ENCODE measurements at regions not wholly inside any gene's neighbourhood (a gene's known extent, or its start where the extent isn't known, plus 50 kb on each side); places are given as distances from the start of the nearest gene placed in this dataset.

DNA sequence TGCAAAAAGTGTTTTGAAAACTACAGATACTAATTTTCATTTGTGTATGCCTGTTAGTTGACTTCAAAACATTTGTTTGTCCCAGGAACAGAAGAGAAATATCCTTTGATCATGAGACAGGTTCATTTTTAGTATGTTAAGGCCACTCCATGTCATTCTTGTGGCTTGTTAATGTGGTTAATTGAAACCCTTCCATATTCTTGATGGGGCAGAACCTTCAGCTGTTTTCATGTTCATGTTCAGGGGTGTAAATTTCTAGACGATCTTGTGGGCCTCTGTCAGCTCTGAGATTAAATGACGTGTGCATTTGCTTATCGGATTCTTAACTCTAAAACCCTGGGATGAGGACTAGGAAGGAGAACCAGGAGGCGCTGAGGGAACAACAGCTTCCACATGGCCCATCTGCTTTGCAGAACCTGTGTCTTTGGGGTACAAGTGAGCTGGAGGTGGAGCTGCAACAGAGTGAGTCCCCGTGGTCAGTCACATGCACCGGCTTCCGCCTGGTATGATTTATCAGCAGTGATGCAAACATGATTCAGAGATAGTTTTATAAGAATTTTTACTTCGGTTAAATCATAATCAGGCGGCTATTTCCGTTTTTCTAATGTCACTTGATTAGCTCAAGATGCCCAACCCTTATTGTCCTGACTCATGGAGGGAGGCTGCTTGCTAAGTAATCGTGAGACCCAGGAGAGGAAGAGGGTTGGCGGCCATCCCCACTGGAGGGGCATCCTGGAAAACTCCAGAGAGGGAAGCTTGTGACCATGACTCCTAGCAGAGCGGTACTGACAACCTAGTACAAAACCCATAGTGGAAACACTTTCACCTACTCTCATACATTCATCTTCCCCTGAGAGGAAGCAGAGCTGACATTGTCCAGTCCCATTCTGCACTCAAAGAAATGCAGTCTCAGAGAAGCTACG is 138.4 kb downstream of the C9orf152 start:
- Histone ChIP-seq H2AFZ (ENCODE audit: low read length) (no peak overlapping the region), H3K36me3 (replicated peaks in 1 of 2; ENCODE audit: control insufficient read depth in 1 of 2, insufficient read depth in 2 of 2, low read length in 2 of 2) (no peaks in the 10 kb centered on the region), H3K4me1 (ENCODE audit: insufficient read depth, low read length) (peaks cover 10% of the 10 kb centered on the region; the same call in 1 of the 2 replicates), H3K27ac (ENCODE audit: extremely low read length, insufficient read depth, low read length) (no peak overlapping the region), H3K4me2 (ENCODE audit: low read depth, low read length) (no peak overlapping the region), H3K9me3 (ENCODE audit: low read length) (no peaks in the 10 kb centered on the region), H3K4me3 (replicated peaks in 1 of 3; ENCODE audit: insufficient read depth in 1 of 3, low read depth in 2 of 3, low read length in 3 of 3) (no peak overlapping the region), H3K79me2 (ENCODE audit: insufficient read depth, low read length) (no peaks in the 10 kb centered on the region), H3K27me3 (ENCODE audit: control insufficient read depth in 1 of 2, insufficient read depth in 2 of 2, low read length in 2 of 2) (no peaks in the 10 kb centered on the region), H4K20me1 (ENCODE audit: insufficient read depth, low read length) (no peaks in the 10 kb centered on the region), H3K9ac (ENCODE audit: insufficient read depth, low read depth, low read length) (no peak overlapping the region)
- in situ Hi-C loops (cut with HindIII; ENCODE audit: extremely low pct_ligation_motif_present, low pct_unique_long_range_greater_than_20kb) = no loop called here
- no peak for DNase-seq (ENCODE audit: low spot score)
- ATAC-seq = no peak
- intact Hi-C loops (cut with micrococcal nuclease; ENCODE audit: unreplicated experiment) = loop anchor here (5.0 kb wide), 1 partner anchor 553 kb away; no protein-coding TSS in a partner anchor
- 68% methylated on average over 14 of the region's 14 CpGs for WGBS (ENCODE audit: low lambda C conversion rate)
- ChIA-PET CTCF (ENCODE audit: low intra/inter-chr PET ratio, low total read pairs) (no interaction called here), POLR2A (no interaction called here)
- TF ChIP-seq TOE1 (CRISPR knock-in tag; IDR thresholded peaks at IDR 0.05) (no peak), NCOA1 (CRISPR knock-in tag; IDR thresholded peaks at IDR 0.05) (no peak), ZNF329 (CRISPR knock-in tag; IDR thresholded peaks at IDR 0.05; ENCODE audit: low read depth) (no peak), KLF16 (CRISPR knock-in tag; IDR thresholded peaks at IDR 0.05) (no peak), HDAC1 (CRISPR knock-in tag; IDR thresholded peaks at IDR 0.05) (no peak), ATF7 (IDR thresholded peaks at IDR 0.05) (no peak), ATF7 (CRISPR knock-in tag; IDR thresholded peaks at IDR 0.05) (no peak), ZSCAN20 (CRISPR knock-in tag; IDR thresholded peaks at IDR 0.05; ENCODE audit: borderline replicate concordance) (no peak), IRX3 (CRISPR knock-in tag; IDR thresholded peaks at IDR 0.05; ENCODE audit: borderline replicate concordance, low read depth) (no peak), ZSCAN12 (CRISPR knock-in tag; IDR thresholded peaks at IDR 0.05) (no peak), NPAS2 (CRISPR knock-in tag; IDR thresholded peaks at IDR 0.05; ENCODE audit: borderline replicate concordance) (no peak), NBN (conservative IDR thresholded peaks at IDR 0.05) (no peak), ZFP1 (CRISPR knock-in tag; IDR thresholded peaks at IDR 0.05) (no peak), JUN (CRISPR knock-in tag; IDR thresholded peaks at IDR 0.05) (no peak)
- TF ChIP-seq, protein P1, sequence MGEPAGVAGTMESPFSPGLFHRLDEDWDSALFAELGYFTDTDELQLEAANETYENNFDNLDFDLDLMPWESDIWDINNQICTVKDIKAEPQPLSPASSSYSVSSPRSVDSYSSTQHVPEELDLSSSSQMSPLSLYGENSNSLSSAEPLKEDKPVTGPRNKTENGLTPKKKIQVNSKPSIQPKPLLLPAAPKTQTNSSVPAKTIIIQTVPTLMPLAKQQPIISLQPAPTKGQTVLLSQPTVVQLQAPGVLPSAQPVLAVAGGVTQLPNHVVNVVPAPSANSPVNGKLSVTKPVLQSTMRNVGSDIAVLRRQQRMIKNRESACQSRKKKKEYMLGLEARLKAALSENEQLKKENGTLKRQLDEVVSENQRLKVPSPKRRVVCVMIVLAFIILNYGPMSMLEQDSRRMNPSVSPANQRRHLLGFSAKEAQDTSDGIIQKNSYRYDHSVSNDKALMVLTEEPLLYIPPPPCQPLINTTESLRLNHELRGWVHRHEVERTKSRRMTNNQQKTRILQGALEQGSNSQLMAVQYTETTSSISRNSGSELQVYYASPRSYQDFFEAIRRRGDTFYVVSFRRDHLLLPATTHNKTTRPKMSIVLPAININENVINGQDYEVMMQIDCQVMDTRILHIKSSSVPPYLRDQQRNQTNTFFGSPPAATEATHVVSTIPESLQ (CRISPR knock-in tag; conservative IDR thresholded peaks at IDR 0.05) = no peak
- no peak for FAIRE-seq
- no TSS peak for BruUV-seq (replicated peaks)
